Astrocyte (in vitro differentiated cells and primary cell): ENCODE measurements at regions not wholly inside any gene's neighbourhood (a gene's known extent, or its start where the extent isn't known, plus 50 kb on each side); places are given as distances from the start of the nearest gene placed in this dataset.

ENCODE experiments used
- DNase-seq: peaks from one replicate; pipeline ENCODE4 v3.0.0-alpha.2; 2010; ENCODE audit warnings: low read depth
- FAIRE-seq: peaks from 2 replicates; lab custom pipeline; 2011; peaks lifted over from hg19 to GRCh38; lab: Jason Lieb, UNC
- H2AFZ ChIP-seq: 2 replicates; pipeline ENCODE4 v1.6.0; 2012; ENCODE audit warnings: low read depth, low read length, inconsistent platforms
- H3K27ac ChIP-seq: 2 replicates; pipeline ENCODE4 v1.5.1; 2011; ENCODE audit warnings: low read depth, low read length, inconsistent platforms
- H3K27me3 ChIP-seq: 2 replicates; pipeline ENCODE4 v1.6.0; 2011; ENCODE audit warnings: low read length, inconsistent platforms; ENCODE audit not compliant: insufficient read depth
- H3K36me3 ChIP-seq: 2 replicates; pipeline ENCODE4 v1.5.1; 2011; ENCODE audit warnings: low read length, inconsistent platforms; ENCODE audit not compliant: insufficient read depth
- H3K4me1 ChIP-seq: 2 replicates; pipeline ENCODE4 v1.5.1; 2011; ENCODE audit warnings: low read length, inconsistent platforms; ENCODE audit not compliant: insufficient read depth
- H3K4me2 ChIP-seq: 2 replicates; pipeline ENCODE4 v1.6.0; 2012; ENCODE audit warnings: low read length, inconsistent platforms
- H3K4me3 ChIP-seq: 2 replicates; pipeline ENCODE4 v1.5.1; 2011; ENCODE audit warnings: low read depth, mild to moderate bottlenecking, low read length, inconsistent platforms; ENCODE audit not compliant: insufficient read depth
- H3K79me2 ChIP-seq: 2 replicates; pipeline ENCODE4 v1.6.0; 2012; ENCODE audit warnings: mild to moderate bottlenecking, low read length, inconsistent platforms; ENCODE audit not compliant: insufficient read depth
- H3K9ac ChIP-seq: 2 replicates; pipeline ENCODE4 v1.6.0; 2012; ENCODE audit warnings: mild to moderate bottlenecking, low read length, inconsistent platforms
- H3K9me3 ChIP-seq: 2 replicates; pipeline ENCODE4 v1.5.1; 2012; ENCODE audit warnings: low read depth, mild to moderate bottlenecking, low read length, inconsistent platforms; ENCODE audit not compliant: insufficient read depth
- H4K20me1 ChIP-seq: 2 replicates; pipeline ENCODE4 v1.6.0; 2012; ENCODE audit warnings: low read length, inconsistent platforms; ENCODE audit not compliant: insufficient read depth
- H3K27ac Mint-ChIP-seq: one replicate; pipeline ENCODE4 v1.8.0; 2021; ENCODE audit warnings: mild to moderate bottlenecking, mixed read lengths; ENCODE audit not compliant: unreplicated experiment
- H3K27me3 Mint-ChIP-seq: one replicate; pipeline ENCODE4 v1.8.0; 2021; ENCODE audit warnings: low read depth, mixed read lengths; ENCODE audit not compliant: unreplicated experiment
- H3K36me3 Mint-ChIP-seq: one replicate; pipeline ENCODE4 v1.8.0; 2021; ENCODE audit warnings: low read depth, mixed read lengths; ENCODE audit not compliant: unreplicated experiment
- H3K4me1 Mint-ChIP-seq: one replicate; pipeline ENCODE4 v1.8.0; 2021; ENCODE audit warnings: low read depth, mixed read lengths; ENCODE audit not compliant: unreplicated experiment
- H3K4me3 Mint-ChIP-seq: one replicate; pipeline ENCODE4 v1.8.0; 2021; ENCODE audit warnings: mild to moderate bottlenecking, moderate library complexity, mixed read lengths; ENCODE audit not compliant: unreplicated experiment
- H3K9me3 Mint-ChIP-seq: one replicate; pipeline ENCODE4 v1.8.0; 2021; ENCODE audit warnings: mild to moderate bottlenecking, mixed read lengths; ENCODE audit not compliant: unreplicated experiment
- EZH2 ChIP-seq: IDR thresholded peaks from 2 replicates; pipeline ENCODE4 v1.6.1; 2012; ENCODE audit warnings: mild to moderate bottlenecking, low read length, inconsistent platforms; ENCODE audit not compliant: insufficient read depth
- TF ChIP-seq, protein P1 (sequence below): IDR thresholded peaks from 2 replicates; pipeline ENCODE4 v1.5.1; 2011; ENCODE audit warnings: low read depth, mild to moderate bottlenecking, inconsistent platforms, low read length, moderate library complexity; ENCODE audit not compliant: insufficient read depth

DNA sequence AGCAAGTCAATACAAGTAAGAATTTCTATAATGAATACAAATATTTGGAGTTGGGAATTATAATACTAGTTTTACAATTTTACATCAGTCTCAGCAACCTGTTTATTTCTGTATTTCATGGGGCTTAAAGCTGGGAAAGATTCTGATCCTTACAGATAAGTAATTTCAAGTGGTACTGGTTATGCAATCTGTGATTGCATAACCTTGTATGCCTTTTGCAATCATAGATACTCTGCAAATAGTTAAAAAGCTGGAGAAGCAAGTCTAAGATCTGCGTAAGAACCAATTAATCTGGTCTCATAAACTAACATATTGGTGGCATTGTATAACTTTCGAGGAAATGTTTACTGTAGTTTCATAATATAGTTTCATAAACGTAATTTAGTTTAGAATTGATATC is 198.3 kb upstream of the PGR start:
- Histone ChIP-seq H3K27me3 (no peaks in the 10 kb centered on the region), H3K36me3 (no peaks in the 10 kb centered on the region), H4K20me1 (no peaks in the 10 kb centered on the region), H3K4me1 (no peaks in the 10 kb centered on the region), H3K4me2 (no peak overlapping the region), H3K79me2 (no peaks in the 10 kb centered on the region), H3K9ac (no peak overlapping the region), H3K27ac (no peak overlapping the region), H3K4me3 (no peak overlapping the region), H3K9me3 (no peaks in the 10 kb centered on the region), H2AFZ (no peak overlapping the region)
- no peaks in the 10 kb centered on the region for H3K4me1 Mint-ChIP-seq
- peaks cover 2% of the 10 kb centered on the region for H3K27me3 Mint-ChIP-seq
- no peak for TF ChIP-seq EZH2
- TF ChIP-seq, protein P1, sequence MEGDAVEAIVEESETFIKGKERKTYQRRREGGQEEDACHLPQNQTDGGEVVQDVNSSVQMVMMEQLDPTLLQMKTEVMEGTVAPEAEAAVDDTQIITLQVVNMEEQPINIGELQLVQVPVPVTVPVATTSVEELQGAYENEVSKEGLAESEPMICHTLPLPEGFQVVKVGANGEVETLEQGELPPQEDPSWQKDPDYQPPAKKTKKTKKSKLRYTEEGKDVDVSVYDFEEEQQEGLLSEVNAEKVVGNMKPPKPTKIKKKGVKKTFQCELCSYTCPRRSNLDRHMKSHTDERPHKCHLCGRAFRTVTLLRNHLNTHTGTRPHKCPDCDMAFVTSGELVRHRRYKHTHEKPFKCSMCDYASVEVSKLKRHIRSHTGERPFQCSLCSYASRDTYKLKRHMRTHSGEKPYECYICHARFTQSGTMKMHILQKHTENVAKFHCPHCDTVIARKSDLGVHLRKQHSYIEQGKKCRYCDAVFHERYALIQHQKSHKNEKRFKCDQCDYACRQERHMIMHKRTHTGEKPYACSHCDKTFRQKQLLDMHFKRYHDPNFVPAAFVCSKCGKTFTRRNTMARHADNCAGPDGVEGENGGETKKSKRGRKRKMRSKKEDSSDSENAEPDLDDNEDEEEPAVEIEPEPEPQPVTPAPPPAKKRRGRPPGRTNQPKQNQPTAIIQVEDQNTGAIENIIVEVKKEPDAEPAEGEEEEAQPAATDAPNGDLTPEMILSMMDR: no peak
- no peaks in the 10 kb centered on the region for H3K36me3 Mint-ChIP-seq
- no peak for FAIRE-seq
- H3K4me3 Mint-ChIP-seq: no peak overlapping the region
- no peak for DNase-seq
- H3K27ac Mint-ChIP-seq: no peak overlapping the region
- H3K9me3 Mint-ChIP-seq: no peaks in the 10 kb centered on the region

DNA sequence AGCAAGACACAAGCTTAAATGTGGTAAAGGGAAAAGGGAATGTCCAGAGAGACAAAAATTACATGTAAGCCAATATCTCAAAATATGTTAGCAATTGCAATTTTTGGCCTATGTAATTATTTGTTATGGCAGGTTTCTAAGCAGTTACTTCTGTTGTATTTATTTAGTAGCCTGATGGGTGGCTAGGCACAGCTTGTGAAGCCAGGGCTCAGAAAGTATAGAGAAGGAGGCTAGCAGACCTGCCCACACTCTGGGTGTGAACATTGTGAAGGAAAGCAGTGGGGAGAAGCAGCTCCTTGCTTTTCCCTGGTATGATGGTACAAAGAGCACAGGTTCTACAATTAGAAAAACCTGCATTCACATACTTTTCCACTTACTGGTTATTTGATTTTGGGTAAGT is 196.5 kb upstream of the PGR start:
- H3K4me3 ChIP-seq: no peak overlapping the region
- no peaks in the 10 kb centered on the region for H3K36me3 Mint-ChIP-seq
- FAIRE-seq (no peak), DNase-seq (no peak)
- no peak overlapping the region for H3K9ac ChIP-seq
- no peaks in the 10 kb centered on the region for H3K4me1 Mint-ChIP-seq
- no peaks in the 10 kb centered on the region for H3K9me3 Mint-ChIP-seq
- H3K4me1 ChIP-seq: no peaks in the 10 kb centered on the region
- H3K79me2 ChIP-seq: no peaks in the 10 kb centered on the region
- H3K27ac ChIP-seq: no peak overlapping the region
- H3K36me3 ChIP-seq: no peaks in the 10 kb centered on the region
- peaks cover 2% of the 10 kb centered on the region for H3K27me3 Mint-ChIP-seq
- H3K4me3 Mint-ChIP-seq: no peak overlapping the region
- H2AFZ ChIP-seq: no peak overlapping the region
- no peak overlapping the region for H3K4me2 ChIP-seq
- H4K20me1 ChIP-seq: no peaks in the 10 kb centered on the region
- no peak overlapping the region for H3K27ac Mint-ChIP-seq
- peaks cover under 1% of the 10 kb centered on the region for H3K9me3 ChIP-seq
- no peak for TF ChIP-seq EZH2
- H3K27me3 ChIP-seq: no peaks in the 10 kb centered on the region

DNA sequence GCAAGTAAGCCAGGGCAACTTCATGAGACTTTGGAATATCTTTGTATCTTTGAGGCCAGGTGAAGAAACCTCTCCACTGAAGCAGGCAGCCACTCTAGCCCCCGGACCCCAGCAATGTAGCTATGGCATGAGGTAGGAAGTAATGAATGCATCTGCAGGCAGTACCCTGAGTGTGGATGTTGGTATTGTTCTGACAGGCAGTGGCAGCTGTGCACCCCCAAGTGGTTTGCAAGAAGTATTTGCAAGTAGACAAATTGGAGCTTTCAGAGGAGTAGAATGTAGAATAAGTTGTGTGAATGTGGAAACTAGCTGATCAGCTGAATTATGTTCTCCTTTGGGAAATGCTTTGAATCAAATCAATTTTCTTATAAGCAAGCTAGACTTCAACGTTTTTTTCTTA is 194.4 kb upstream of the PGR start:
- TF ChIP-seq, protein P1: no peak
- TF ChIP-seq EZH2: no peak

More for the DNA sequence above, 194.4 kb upstream of the PGR start:
- peaks cover 2% of the 10 kb centered on the region for H3K27me3 Mint-ChIP-seq
- Histone ChIP-seq H3K4me2 (no peak overlapping the region), H3K9me3 (peaks cover 9% of the 10 kb centered on the region), H3K4me1 (no peaks in the 10 kb centered on the region), H3K36me3 (no peaks in the 10 kb centered on the region), H3K4me3 (no peak overlapping the region), H3K27ac (no peak overlapping the region), H4K20me1 (no peaks in the 10 kb centered on the region), H3K9ac (no peak overlapping the region), H2AFZ (no peak overlapping the region), H3K79me2 (no peaks in the 10 kb centered on the region), H3K27me3 (no peaks in the 10 kb centered on the region)
- no peaks in the 10 kb centered on the region for H3K9me3 Mint-ChIP-seq
- no peak overlapping the region for H3K4me3 Mint-ChIP-seq
- H3K4me1 Mint-ChIP-seq: no peaks in the 10 kb centered on the region
- H3K36me3 Mint-ChIP-seq: no peaks in the 10 kb centered on the region
- no peak overlapping the region for H3K27ac Mint-ChIP-seq
- DNase-seq (no peak), FAIRE-seq (no peak)
